ENCODE measurements at regions not wholly inside any gene's neighbourhood (a gene's known extent, or its start where the extent isn't known, plus 50 kb on each side); places are given as distances from the start of the nearest gene placed in this dataset.

DNA sequence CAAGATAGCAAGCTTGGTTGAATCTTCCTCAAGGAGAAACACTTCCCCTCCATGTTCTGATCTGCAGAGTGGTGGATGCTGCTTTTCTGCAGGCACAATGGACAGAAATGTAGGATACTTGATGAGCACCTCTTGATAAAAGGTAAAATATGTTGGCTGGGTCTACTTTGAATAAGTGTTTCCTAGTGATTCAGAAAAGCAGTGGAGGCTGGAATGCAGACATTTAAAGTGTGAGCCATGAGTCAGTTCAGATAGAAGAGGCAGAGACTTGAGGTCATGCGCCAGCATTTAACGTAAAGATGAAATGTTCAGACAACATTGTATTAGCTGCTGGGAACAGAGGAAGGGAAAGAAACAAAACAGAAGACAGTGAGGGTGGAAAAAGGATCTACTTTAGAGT lies 403.1 kb downstream of the ADRA2A start:
- DNase-seq (ENCODE audit: low spot score), result no peak
- in situ Hi-C loops (cut with MboI; ENCODE audit: low sequenced_read_pairs, unreplicated experiment), result no loop called here
- TF ChIP-seq, protein P1, sequence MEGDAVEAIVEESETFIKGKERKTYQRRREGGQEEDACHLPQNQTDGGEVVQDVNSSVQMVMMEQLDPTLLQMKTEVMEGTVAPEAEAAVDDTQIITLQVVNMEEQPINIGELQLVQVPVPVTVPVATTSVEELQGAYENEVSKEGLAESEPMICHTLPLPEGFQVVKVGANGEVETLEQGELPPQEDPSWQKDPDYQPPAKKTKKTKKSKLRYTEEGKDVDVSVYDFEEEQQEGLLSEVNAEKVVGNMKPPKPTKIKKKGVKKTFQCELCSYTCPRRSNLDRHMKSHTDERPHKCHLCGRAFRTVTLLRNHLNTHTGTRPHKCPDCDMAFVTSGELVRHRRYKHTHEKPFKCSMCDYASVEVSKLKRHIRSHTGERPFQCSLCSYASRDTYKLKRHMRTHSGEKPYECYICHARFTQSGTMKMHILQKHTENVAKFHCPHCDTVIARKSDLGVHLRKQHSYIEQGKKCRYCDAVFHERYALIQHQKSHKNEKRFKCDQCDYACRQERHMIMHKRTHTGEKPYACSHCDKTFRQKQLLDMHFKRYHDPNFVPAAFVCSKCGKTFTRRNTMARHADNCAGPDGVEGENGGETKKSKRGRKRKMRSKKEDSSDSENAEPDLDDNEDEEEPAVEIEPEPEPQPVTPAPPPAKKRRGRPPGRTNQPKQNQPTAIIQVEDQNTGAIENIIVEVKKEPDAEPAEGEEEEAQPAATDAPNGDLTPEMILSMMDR (IDR thresholded peaks at IDR 0.05; ENCODE audit: borderline replicate concordance, control extremely low read depth, extremely low read depth, insufficient read depth, missing control alignments), result no peak

DNA sequence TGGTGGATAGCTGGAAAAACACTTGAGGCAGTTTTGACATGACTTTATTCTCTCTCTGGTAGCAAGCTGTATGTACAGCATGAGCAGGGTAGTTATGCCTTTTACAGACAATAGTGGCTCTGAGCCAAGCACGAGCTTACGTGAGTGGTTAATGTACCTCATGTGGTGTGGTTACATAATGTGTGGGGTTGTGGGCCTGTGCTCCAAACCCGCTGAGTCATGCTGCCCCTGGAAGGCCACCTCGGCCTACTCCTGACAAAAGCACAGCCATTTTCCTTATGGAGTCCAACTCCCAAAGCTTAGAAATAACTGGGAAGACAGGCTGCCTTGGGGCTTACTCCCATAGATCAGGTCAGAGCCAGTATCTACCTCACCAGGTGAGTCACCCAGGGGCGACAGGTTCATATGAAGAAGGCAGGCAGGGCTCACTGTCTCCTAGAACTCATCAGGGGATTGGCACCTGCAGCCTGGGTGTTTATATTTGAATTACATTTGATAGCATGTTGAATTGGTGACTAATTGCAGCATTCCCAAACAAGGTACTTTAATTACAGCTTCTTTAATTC lies 404.5 kb downstream of the ADRA2A start:
- in situ Hi-C loops (cut with MboI; ENCODE audit: low sequenced_read_pairs, unreplicated experiment), result no loop called here
- no peak for DNase-seq (ENCODE audit: low spot score)

DNA sequence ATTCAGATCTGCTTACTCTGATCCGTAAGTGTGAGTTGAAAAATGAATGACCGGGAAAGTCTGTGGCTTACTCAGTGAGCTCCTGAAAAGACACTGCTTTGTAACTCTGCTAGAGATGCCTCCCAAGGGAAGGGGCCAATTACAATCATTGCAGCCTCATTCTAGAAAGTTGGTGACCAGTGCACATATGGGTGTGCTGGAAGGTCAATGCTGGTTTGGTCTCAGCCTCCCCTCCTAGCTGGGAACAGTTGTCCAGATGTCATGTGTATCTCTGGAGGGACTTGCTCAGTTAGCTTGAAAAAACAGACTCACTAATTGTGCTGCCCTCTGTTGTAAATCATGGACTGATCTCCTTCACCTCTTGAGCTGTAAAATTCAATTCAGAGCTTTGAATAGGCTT lies 405.0 kb downstream of the ADRA2A start:
- TF ChIP-seq, protein P1 (IDR thresholded peaks at IDR 0.05; ENCODE audit: borderline replicate concordance, control extremely low read depth, extremely low read depth, insufficient read depth, missing control alignments), result no peak
- no peak for DNase-seq (ENCODE audit: low spot score)
- in situ Hi-C loops (cut with MboI; ENCODE audit: low sequenced_read_pairs, unreplicated experiment), result no loop called here

More for the DNA sequence above, 404.5 kb downstream of the ADRA2A start:
- TF ChIP-seq, protein P1 (IDR thresholded peaks at IDR 0.05; ENCODE audit: borderline replicate concordance, control extremely low read depth, extremely low read depth, insufficient read depth, missing control alignments), result no peak

DNA sequence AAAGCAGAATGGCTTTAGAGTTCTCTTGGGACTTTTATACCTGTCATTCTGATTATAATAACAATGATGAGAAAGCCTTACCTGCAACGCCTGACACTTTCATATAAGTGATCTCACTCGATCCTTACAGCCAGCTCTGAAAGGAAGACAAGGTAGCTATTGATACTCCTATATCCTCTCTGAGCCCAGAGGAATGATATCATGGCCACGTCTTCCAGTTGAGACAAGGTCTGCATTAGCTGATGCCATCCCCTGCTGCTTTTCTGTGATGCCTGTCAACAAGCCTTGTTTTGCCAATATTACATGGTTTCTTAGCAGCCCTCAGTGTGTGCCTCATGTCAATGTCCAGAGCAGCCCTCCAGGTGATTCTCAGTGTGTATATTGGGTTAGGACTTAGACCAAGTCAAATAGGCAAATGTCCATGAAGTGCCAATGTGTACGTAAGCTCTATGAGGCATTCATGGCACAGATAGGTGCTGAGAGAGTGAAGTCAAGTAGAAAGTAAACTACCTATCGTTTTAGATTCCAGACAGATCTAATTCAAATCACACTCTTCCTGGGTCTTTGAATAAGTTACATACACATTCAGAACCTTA lies 405.9 kb downstream of the ADRA2A start:
- TF ChIP-seq, protein P1 (IDR thresholded peaks at IDR 0.05; ENCODE audit: borderline replicate concordance, control extremely low read depth, extremely low read depth, insufficient read depth, missing control alignments), result no peak
- in situ Hi-C loops (cut with MboI; ENCODE audit: low sequenced_read_pairs, unreplicated experiment), result no loop called here
- no peak for DNase-seq (ENCODE audit: low spot score)

DNA sequence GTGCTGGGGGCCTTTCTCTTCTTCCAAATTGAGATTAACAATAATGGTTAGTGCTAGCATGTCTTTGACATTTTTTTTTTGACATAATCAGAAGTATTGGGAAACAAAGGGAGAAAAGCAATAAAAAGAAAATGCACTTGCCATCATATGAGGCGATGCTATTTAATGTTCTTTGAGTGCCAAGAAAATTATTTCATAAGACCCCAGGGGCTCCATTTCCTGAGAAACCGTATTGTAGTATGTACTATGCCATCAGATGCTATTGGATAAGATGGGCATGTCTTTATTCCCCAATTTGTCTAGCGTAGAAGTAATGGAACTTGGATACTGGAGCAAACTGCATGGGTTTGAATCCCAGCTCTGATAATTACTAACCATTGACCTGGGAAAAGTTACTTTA lies 408.9 kb downstream of the ADRA2A start:
- TF ChIP-seq, protein P1 (IDR thresholded peaks at IDR 0.05; ENCODE audit: borderline replicate concordance, control extremely low read depth, extremely low read depth, insufficient read depth, missing control alignments), result no peak
- in situ Hi-C loops (cut with MboI; ENCODE audit: low sequenced_read_pairs, unreplicated experiment), result no loop called here
- no peak for DNase-seq (ENCODE audit: low spot score)

DNA sequence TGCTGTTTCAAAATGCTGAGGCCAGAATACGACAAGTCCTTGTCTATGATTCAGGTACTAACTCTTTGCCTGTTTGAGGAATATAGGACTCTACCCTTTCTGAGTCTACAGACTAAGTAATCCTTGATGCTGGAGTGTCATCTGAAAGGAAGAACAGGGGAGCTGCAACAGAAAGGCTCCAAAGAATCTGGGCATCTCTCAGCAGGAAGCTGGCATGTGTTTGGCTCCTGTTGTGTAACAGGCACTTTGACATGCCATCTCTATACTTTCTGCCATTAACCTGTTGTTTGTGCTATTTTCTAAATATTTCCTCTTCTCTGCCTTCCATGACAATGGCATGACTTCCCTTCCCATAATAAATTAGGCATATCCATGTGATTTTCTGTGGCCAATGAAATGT lies 409.5 kb downstream of the ADRA2A start:
- no peak for DNase-seq (ENCODE audit: low spot score)

More for the DNA sequence above, 409.5 kb downstream of the ADRA2A start:
- in situ Hi-C loops (cut with MboI; ENCODE audit: low sequenced_read_pairs, unreplicated experiment), result no loop called here
- TF ChIP-seq, protein P1 (IDR thresholded peaks at IDR 0.05; ENCODE audit: borderline replicate concordance, control extremely low read depth, extremely low read depth, insufficient read depth, missing control alignments), result no peak

All from GM13976 (cell line).